H1 (cell line): ENCODE measurements at regions not wholly inside any gene's neighbourhood (a gene's known extent, or its start where the extent isn't known, plus 50 kb on each side); places are given as distances from the start of the nearest gene placed in this dataset.

Experiments used
- CTCF ChIA-PET: fragments of 300-600 bp; sonication (Branson Sonifier 250); formaldehyde crosslinking; loops from one replicate; lab custom pipeline; 2021; ENCODE audit not compliant: partially characterized antibody; lab: Charles Lee
- POLR2A ChIA-PET: fragments of 300-600 bp; sonication (Branson Sonifier 250); formaldehyde crosslinking; loops from one replicate; lab custom pipeline; 2021; ENCODE audit warnings: inconsistent platforms; ENCODE audit not compliant: partially characterized antibody; lab: Charles Lee
- DNase-seq, 2 experiments: peaks; one replicate each; pipeline versions ENCODE4 v3.0.0 to v3.0.0-alpha.2; 2010 to 2022; ENCODE audit warnings: low spot score in 2 of 2, low read depth in 1 of 2, mixed read lengths in 1 of 2
- FAIRE-seq: peaks from 2 replicates; lab custom pipeline; 2011; peaks lifted over from hg19 to GRCh38; lab: Jason Lieb, UNC
- H2AFZ ChIP-seq: 2 replicates; pipeline ENCODE4 v1.8.1; 2012; ENCODE audit warnings: low read length, inconsistent platforms
- H2AK5ac ChIP-seq: 2 replicates; pipeline ENCODE4 v1.6.1; 2013; ENCODE audit warnings: low read depth, low read length
- H2BK120ac ChIP-seq: replicated peaks from 2 replicates; pipeline ENCODE3; 2013; ENCODE audit warnings: low read depth, low read length, inconsistent platforms
- H2BK12ac ChIP-seq: 2 replicates; pipeline ENCODE4 v1.6.1; 2013; ENCODE audit warnings: low read depth, low read length
- H2BK15ac ChIP-seq: 2 replicates; pipeline ENCODE4 v1.6.1; 2013; ENCODE audit warnings: low read length
- H2BK20ac ChIP-seq: 2 replicates; pipeline ENCODE4 v1.6.1; 2013; ENCODE audit warnings: low read length
- H2BK5ac ChIP-seq: 2 replicates; pipeline ENCODE4 v1.6.1; 2013; ENCODE audit warnings: low read depth, low read length
- H3K14ac ChIP-seq: 2 replicates; pipeline ENCODE4 v1.6.1; 2013; ENCODE audit warnings: inconsistent platforms; ENCODE audit not compliant: insufficient read length
- H3K18ac ChIP-seq: 2 replicates; pipeline ENCODE4 v1.6.1; 2013; ENCODE audit warnings: low read length; ENCODE audit errors: extremely low read depth
- H3K23ac ChIP-seq: 2 replicates; pipeline ENCODE4 v1.6.1; 2013; ENCODE audit warnings: inconsistent platforms; ENCODE audit not compliant: insufficient read length
- H3K23me2 ChIP-seq: 2 replicates; pipeline ENCODE4 v1.6.1; 2013; ENCODE audit warnings: low read depth, low read length
- H3K27ac ChIP-seq: 2 replicates; pipeline ENCODE4 v1.6.1; 2011; ENCODE audit warnings: low read depth, low read length, inconsistent platforms
- H3K27me3 ChIP-seq, 4 experiments: replicated peaks in 1 of 4; 1 replicate in 1 of 4; 2 replicates in 3 of 4; pipeline versions ENCODE4 v1.6.1 to v1.8.1; 2011 to 2013; ENCODE audit warnings: low read length in 3 of 4, mild to moderate bottlenecking in 3 of 4, inconsistent platforms in 2 of 4, mixed read lengths in 2 of 4, moderate library complexity in 1 of 4; ENCODE audit not compliant: control insufficient read depth in 3 of 4, insufficient read depth in 3 of 4; ENCODE audit errors: extremely low read depth in 1 of 4
- H3K36me3 ChIP-seq, 4 experiments: 2 replicates each; pipeline versions ENCODE4 v1.6.1 to v1.8.1; 2011 to 2013; ENCODE audit warnings: mild to moderate bottlenecking in 4 of 4, low read length in 3 of 4, moderate library complexity in 2 of 4, control low read depth in 1 of 4, inconsistent platforms in 1 of 4; ENCODE audit not compliant: insufficient read depth in 4 of 4, control insufficient read depth in 2 of 4
- H3K4ac ChIP-seq: replicated peaks from 2 replicates; pipeline ENCODE3; 2013; ENCODE audit warnings: low read length, low read depth, mixed read lengths, inconsistent platforms; ENCODE audit not compliant: insufficient read length
- H3K4me1 ChIP-seq, 4 experiments: replicated peaks in 1 of 4; 1 replicate in 1 of 4; 2 replicates in 3 of 4; pipeline versions ENCODE4 v1.6.1 to v1.8.1; 2011 to 2013; ENCODE audit warnings: low read length in 3 of 4, inconsistent platforms in 2 of 4, mixed read lengths in 1 of 4; ENCODE audit not compliant: insufficient read depth in 4 of 4, control insufficient read depth in 3 of 4
- H3K4me2 ChIP-seq, 2 experiments: 2 replicates each; pipeline versions ENCODE4 v1.6.1 to v1.8.1; 2011 to 2013; ENCODE audit warnings: low read depth in 2 of 2, low read length in 2 of 2, control low read depth in 1 of 2, inconsistent platforms in 1 of 2, mild to moderate bottlenecking in 1 of 2; ENCODE audit not compliant: insufficient read depth in 1 of 2
- H3K4me3 ChIP-seq, 4 experiments: fragments of 200-600, 300-600 bp in 1 of 4; sonication (generic), shearing (Covaris generic), sonication (Bioruptor Twin) in 1 of 4; 2 replicates each; pipeline versions ENCODE4 v1.5.1 to v1.8.1; 2011 to 2016; ENCODE audit warnings: low read length in 4 of 4, low read depth in 3 of 4, control low read depth in 2 of 4, inconsistent platforms in 2 of 4, mild to moderate bottlenecking in 2 of 4, mixed read lengths in 1 of 4, moderate library complexity in 1 of 4; ENCODE audit not compliant: insufficient read depth in 2 of 4; ENCODE audit errors: extremely low read depth in 1 of 4
- H3K56ac ChIP-seq: replicated peaks from 2 replicates; pipeline ENCODE3; 2013; ENCODE audit warnings: low read depth, mild to moderate bottlenecking, mixed read lengths, low read length, inconsistent platforms; ENCODE audit not compliant: insufficient read length
- H3K79me1 ChIP-seq: 2 replicates; pipeline ENCODE4 v1.6.1; 2013; ENCODE audit warnings: low read depth, low read length, control low read depth
- H3K79me2 ChIP-seq, 2 experiments: 2 replicates each; pipeline versions ENCODE4 v1.6.1 to v1.8.1; 2012 to 2013; ENCODE audit warnings: low read length in 2 of 2, mild to moderate bottlenecking in 2 of 2, inconsistent platforms in 1 of 2; ENCODE audit not compliant: insufficient read depth in 2 of 2, control insufficient read depth in 1 of 2
- H3K9ac ChIP-seq, 4 experiments: replicated peaks in 1 of 4; 1 replicate in 1 of 4; 2 replicates in 3 of 4; pipeline versions ENCODE4 v1.6.1 to v1.8.1; 2011 to 2013; ENCODE audit warnings: low read depth in 3 of 4, low read length in 3 of 4, control low read depth in 2 of 4, mild to moderate bottlenecking in 2 of 4, moderate library complexity in 2 of 4, inconsistent platforms in 1 of 4; ENCODE audit errors: extremely low read depth in 1 of 4
- H3K9me3 ChIP-seq, 2 experiments: 2 replicates each; pipeline versions ENCODE4 v1.6.1 to v1.8.1; 2012 to 2013; ENCODE audit warnings: mild to moderate bottlenecking in 2 of 2, moderate library complexity in 2 of 2, control low read depth in 1 of 2, inconsistent platforms in 1 of 2, low read depth in 1 of 2, low read length in 1 of 2, mixed read lengths in 1 of 2; ENCODE audit not compliant: insufficient read depth in 2 of 2
- H4K20me1 ChIP-seq, 2 experiments: replicated peaks in 1 of 2; 2 replicates each; pipeline versions ENCODE3 to v1.8.1; 2011 to 2013; ENCODE audit warnings: inconsistent platforms in 2 of 2, low read length in 2 of 2, mild to moderate bottlenecking in 1 of 2; ENCODE audit not compliant: insufficient read depth in 2 of 2, control insufficient read depth in 1 of 2
- H4K5ac ChIP-seq: 2 replicates; pipeline ENCODE4 v1.6.1; 2013; ENCODE audit warnings: low read length, low read depth, mixed read lengths, inconsistent platforms; ENCODE audit not compliant: insufficient read length
- H4K8ac ChIP-seq: 2 replicates; pipeline ENCODE4 v1.8.0; 2013; ENCODE audit warnings: mild to moderate bottlenecking, moderate library complexity, low read length, inconsistent platforms; ENCODE audit not compliant: insufficient read depth; ENCODE audit errors: extremely low read depth
- H4K91ac ChIP-seq: replicated peaks from 2 replicates; pipeline ENCODE3; 2013; ENCODE audit warnings: low read length, mixed read lengths, inconsistent platforms; ENCODE audit not compliant: insufficient read length
- NANOG ChIP-seq: IDR thresholded peaks from 2 replicates; pipeline ENCODE4 v1.6.1; 2011; ENCODE audit warnings: low read length, low read depth, mild to moderate bottlenecking, inconsistent platforms; ENCODE audit not compliant: insufficient read depth, poor library complexity, severe bottlenecking
- RAD21 ChIP-seq, 2 experiments: IDR thresholded peaks in 1 of 2; conservative IDR thresholded peaks in 1 of 2; 2 replicates each; pipeline ENCODE4 v1.6.1; 2011; ENCODE audit warnings: low read depth in 2 of 2, low read length in 2 of 2, improper control_type of control experiment in 1 of 2, inconsistent platforms in 1 of 2, mild to moderate bottlenecking in 1 of 2, moderate library complexity in 1 of 2
- WGBS, 2 experiments: shearing (Covaris generic) in 1 of 2; methylation state at CpG; one replicate each; pipeline versions ENCODE4 v1.1.6 to v1.1.7; 2013 to 2015; ENCODE audit warnings: low lambda C conversion rate in 2 of 2, mixed read lengths in 2 of 2, inconsistent platforms in 1 of 2, low coverage in 1 of 2, missing lambda C conversion rate in 1 of 2; ENCODE audit not compliant: insufficient replicate concordance in 2 of 2, insufficient coverage in 1 of 2, insufficient read length in 1 of 2; ENCODE audit errors: extremely low coverage in 1 of 2, missing lambda C conversion rate in 1 of 2; 5-methylcytosine and 5-hydroxymethylcytosine counted together

DNA sequence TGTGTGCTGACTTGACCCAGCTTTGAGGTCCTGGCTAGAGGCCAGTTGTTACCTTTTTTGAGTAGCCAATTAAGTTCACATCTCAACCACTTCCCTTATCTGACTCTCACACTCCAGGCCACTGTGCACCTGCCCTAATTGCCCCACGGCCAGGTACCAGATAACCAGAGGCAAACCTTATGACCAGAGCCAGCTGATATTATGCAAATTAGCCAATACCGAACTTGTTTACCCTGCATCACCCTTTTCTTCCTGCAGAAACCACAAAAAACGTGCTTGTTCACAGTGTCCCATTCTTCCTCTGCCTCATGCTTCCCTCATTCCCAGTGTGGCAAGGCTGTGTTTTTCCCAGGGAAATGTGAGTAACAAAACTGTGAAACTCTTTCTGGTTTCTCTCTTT lies 89.3 kb downstream of the HTR1B start:
- Histone ChIP-seq H3K79me1 (no peaks in the 10 kb centered on the region), H3K4me1 (no peaks in the 10 kb centered on the region), H3K4ac (no peak overlapping the region), H2BK120ac (no peak overlapping the region), H3K23ac (no peak overlapping the region), H3K4me2 (no peak overlapping the region), H2AK5ac (no peak overlapping the region), H2BK12ac (no peak overlapping the region), H3K14ac (no peak overlapping the region), H3K56ac (no peak overlapping the region), H2BK15ac (no peak overlapping the region), H3K27me3 (no peaks in the 10 kb centered on the region), H4K20me1 (no peaks in the 10 kb centered on the region), H4K5ac (no peak overlapping the region), H3K36me3 (no peaks in the 10 kb centered on the region), H2BK20ac (no peak overlapping the region), H3K18ac (no peak overlapping the region), H3K23me2 (no peaks in the 10 kb centered on the region), H3K4me3 (no peak overlapping the region), H3K27ac (no peak overlapping the region), H3K9ac (no peak overlapping the region), H3K79me2 (no peaks in the 10 kb centered on the region), H3K9me3 (no peaks in the 10 kb centered on the region), H2AFZ (no peak overlapping the region), H4K91ac (no peak overlapping the region), H4K8ac (no peak overlapping the region), H2BK5ac (no peak overlapping the region)
- WGBS, 2 experiments = 89% methylated on average over 3 of the region's 3 CpGs; no CpG with 5 or more reads in 1 of the 2 experiments
- ChIA-PET POLR2A (no interaction called here), CTCF (no interaction called here)
- TF ChIP-seq RAD21 (IDR thresholded peaks at IDR 0.05 in 1 of 2, conservative IDR thresholded peaks at IDR 0.05 in 1 of 2; ENCODE audit: low read depth in 2 of 2, low read length in 2 of 2) (no peak), NANOG (no peak)
- DNase-seq (no peak), FAIRE-seq (no peak)
